GM12878 (cell line): ENCODE measurements at regions not wholly inside any gene's neighbourhood (a gene's known extent, or its start where the extent isn't known, plus 50 kb on each side); places are given as distances from the start of the nearest gene placed in this dataset.

Experiments
- ATAC-seq: fragments of 200-7000 bp; cut with Tn5 transposase; 3 replicates; pipeline ENCODE4 v1.9.1; 2020; ENCODE audit warnings: mild to moderate bottlenecking, moderate library complexity
- BruUV-seq: library from RNA; stranded (reverse); fragments of 400-500 nt; replicated peaks from 2 replicates; lab custom pipeline; 2021; lab: Mats Ljungman, UMichigan
- CTCF ChIA-PET: fragments of 300-600 bp; sonication (Branson Sonifier 250); formaldehyde crosslinking; extraction: SDS; loops from one replicate; lab custom pipeline; 2021; ENCODE audit warnings: inconsistent platforms; lab: Yijun Ruan, JAX
- POLR2A ChIA-PET: fragments of 350-600 bp; formaldehyde crosslinking; extraction: SDS; loops from one replicate; lab custom pipeline; 2021; ENCODE audit warnings: inconsistent platforms; lab: Charles Lee
- RAD21 ChIA-PET: fragments of 300-600 bp; sonication (Branson Sonifier 250); formaldehyde crosslinking; loops from one replicate; lab custom pipeline; 2023; ENCODE audit warnings: antibody characterized with exemption; ENCODE audit not compliant: unreplicated experiment; lab: Charles Lee
- SMC1A ChIA-PET: fragments of 300-600 bp; sonication (Branson Sonifier 250); formaldehyde crosslinking; loops from one replicate; lab custom pipeline; 2023; ENCODE audit not compliant: unreplicated experiment, uncharacterized antibody; lab: Charles Lee
- DNase-seq: peaks from one replicate; pipeline ENCODE4 v3.0.0-alpha.2; 2011; ENCODE audit warnings: low read depth, low spot score
- FAIRE-seq: peaks from 3 replicates; lab custom pipeline; 2011; peaks lifted over from hg19 to GRCh38; lab: Jason Lieb, UNC
- H2AFZ ChIP-seq: 2 replicates; pipeline ENCODE4 v1.6.0; 2011; ENCODE audit warnings: low read depth, low read length, control low read depth; ENCODE audit not compliant: control insufficient read depth
- H3K27ac ChIP-seq: 2 replicates; pipeline ENCODE4 v1.5.1; 2011; ENCODE audit warnings: control low read depth; ENCODE audit not compliant: control insufficient read depth, insufficient read depth
- H3K27me3 ChIP-seq, 2 experiments: replicated peaks in 1 of 2; 2 replicates each; pipeline versions ENCODE4 v1.6.0 to v1.6.1; 2011; ENCODE audit warnings: low read length in 1 of 2; ENCODE audit not compliant: control insufficient read depth in 2 of 2, insufficient read depth in 2 of 2
- H3K36me3 ChIP-seq, 2 experiments: 2 replicates each; pipeline ENCODE4 v1.5.1; 2011; ENCODE audit warnings: low read length in 1 of 2; ENCODE audit not compliant: control insufficient read depth in 2 of 2, insufficient read depth in 2 of 2
- H3K4me1 ChIP-seq: 2 replicates; pipeline ENCODE4 v1.6.1; 2011; ENCODE audit warnings: mild to moderate bottlenecking, low read length, moderate library complexity, mixed read lengths; ENCODE audit not compliant: control insufficient read depth, insufficient read depth
- H3K4me2 ChIP-seq: 2 replicates; pipeline ENCODE4 v1.6.0; 2011; ENCODE audit warnings: control low read depth; ENCODE audit not compliant: control insufficient read depth, insufficient read depth
- H3K4me3 ChIP-seq: fragments of 200-600 bp; sonication (generic); 2 replicates; pipeline ENCODE4 v1.5.1; 2016
- H3K79me2 ChIP-seq: 2 replicates; pipeline ENCODE4 v1.6.0; 2011; ENCODE audit warnings: low read length; ENCODE audit not compliant: control insufficient read depth, insufficient read depth
- H3K9ac ChIP-seq: 2 replicates; pipeline ENCODE4 v1.8.0; 2011; ENCODE audit warnings: low read length, control low read depth, mixed read lengths; ENCODE audit not compliant: control insufficient read depth, insufficient read depth
- H3K9me3 ChIP-seq: replicated peaks from 3 replicates; pipeline ENCODE4 v1.5.1; 2011; ENCODE audit warnings: mild to moderate bottlenecking, low read length; ENCODE audit not compliant: control insufficient read depth, insufficient read depth
- H4K20me1 ChIP-seq: 2 replicates; pipeline ENCODE4 v1.6.0; 2011; ENCODE audit not compliant: control insufficient read depth, insufficient read depth
- BCL11A ChIP-seq: IDR thresholded peaks from 2 replicates; pipeline ENCODE4 v1.6.1; 2011; ENCODE audit warnings: low read depth, low read length
- BHLHE40 ChIP-seq, 2 experiments: fragments of 450-650 bp in 1 of 2; IDR thresholded peaks; 2 replicates each; pipeline ENCODE4 v1.6.1; 2011 to 2017; ENCODE audit warnings: low read depth in 2 of 2, borderline replicate concordance in 1 of 2, improper control_type of control experiment in 1 of 2, low read length in 1 of 2, mild to moderate bottlenecking in 1 of 2
- CEBPB ChIP-seq, 2 experiments: fragments of 150-350 bp in 1 of 2; IDR thresholded peaks; 2 replicates each; pipeline ENCODE4 v1.6.1; 2012 to 2014; ENCODE audit warnings: low read depth in 2 of 2, low read length in 2 of 2, borderline replicate concordance in 1 of 2, inconsistent platforms in 1 of 2
- ESRRA ChIP-seq: IDR thresholded peaks from 2 replicates; pipeline ENCODE4 v1.6.1; 2012; ENCODE audit warnings: mild to moderate bottlenecking, low read length, improper control_type of control experiment
- EZH2 ChIP-seq: IDR thresholded peaks from 2 replicates; pipeline ENCODE4 v1.6.1; 2012; ENCODE audit warnings: low read depth, mild to moderate bottlenecking, control low read depth, inconsistent platforms, low read length, borderline replicate concordance; ENCODE audit not compliant: control insufficient read depth
- FOS ChIP-seq: IDR thresholded peaks from 3 replicates; pipeline ENCODE4 v1.6.1; 2011; ENCODE audit warnings: borderline replicate concordance; ENCODE audit not compliant: insufficient read length; ENCODE audit errors: extremely low read depth
- KDM1A ChIP-seq: fragments of 200-600 bp; sonication (generic); IDR thresholded peaks from 2 replicates; pipeline ENCODE4 v1.6.1; 2016; ENCODE audit warnings: borderline replicate concordance
- LARP7 ChIP-seq: fragments of 450-650 bp; IDR thresholded peaks from 2 replicates; pipeline ENCODE4 v1.6.1; 2017; ENCODE audit warnings: mild to moderate bottlenecking
- MEF2B ChIP-seq: fragments of 450-650 bp; IDR thresholded peaks from 2 replicates; pipeline ENCODE4 v1.6.1; 2018; ENCODE audit warnings: mild to moderate bottlenecking, moderate library complexity; ENCODE audit not compliant: partially characterized antibody, poor library complexity, severe bottlenecking
- MTA3 ChIP-seq: IDR thresholded peaks from 2 replicates; pipeline ENCODE4 v1.6.1; 2012; ENCODE audit warnings: low read length, inconsistent platforms, borderline replicate concordance
- MYB ChIP-seq: fragments of 150-350 bp; IDR thresholded peaks from 2 replicates; pipeline ENCODE4 v1.6.1; 2014; ENCODE audit warnings: mild to moderate bottlenecking, low read depth, low read length, borderline replicate concordance
- NFIC ChIP-seq: IDR thresholded peaks from 2 replicates; pipeline ENCODE4 v1.6.1; 2012; ENCODE audit warnings: low read depth, mild to moderate bottlenecking, inconsistent platforms, low read length, moderate library complexity
- NFXL1 ChIP-seq: fragments of 450-650 bp; IDR thresholded peaks from 2 replicates; pipeline ENCODE4 v1.6.1; 2017; ENCODE audit warnings: antibody characterized with exemption, mild to moderate bottlenecking, borderline replicate concordance
- PML ChIP-seq: IDR thresholded peaks from 2 replicates; pipeline ENCODE4 v1.6.1; 2012; ENCODE audit warnings: low read length, inconsistent platforms
- SMAD5 ChIP-seq: IDR thresholded peaks from 2 replicates; pipeline ENCODE4 v1.6.1; 2016; ENCODE audit warnings: antibody characterized with exemption, low read depth
- SREBF2 ChIP-seq: IDR thresholded peaks from 2 replicates; pipeline ENCODE4 v1.6.1; 2012; ENCODE audit warnings: mild to moderate bottlenecking, low read length
- WGBS: methylation state at CpG from one replicate; pipeline ENCODE4 v1.1.6; 2016; ENCODE audit warnings: low lambda C conversion rate; ENCODE audit not compliant: insufficient replicate concordance, insufficient coverage; ENCODE audit errors: missing lambda C conversion rate; 5-methylcytosine and 5-hydroxymethylcytosine counted together
- in situ Hi-C: fragments of 300-500 bp; cut with MboI; formaldehyde crosslinking; loops from 9 replicates; pipeline ENCODE4 v1.14.3; 2018; ENCODE audit warnings: mixed read lengths
- intact Hi-C: fragments of 100-400 bp; cut with micrococcal nuclease; formaldehyde crosslinking; loops from one replicate; pipeline ENCODE4 v1.14.2; 2022; ENCODE audit not compliant: unreplicated experiment
- TF ChIP-seq, protein P1 (sequence below): fragments of 450-650 bp; formaldehyde crosslinking; IDR thresholded peaks from 2 replicates; pipeline ENCODE4 v1.4.0; 2020; ENCODE audit warnings: mild to moderate bottlenecking, moderate library complexity
- TF ChIP-seq, protein P2 (sequence below): IDR thresholded peaks from 2 replicates; pipeline ENCODE4 v1.6.1; 2012; ENCODE audit warnings: low read depth, low read length, improper control_type of control experiment
- TF ChIP-seq, protein P3 (sequence below): IDR thresholded peaks from 2 replicates; pipeline ENCODE4 v1.6.1; 2012; ENCODE audit warnings: low read depth, low read length, improper control_type of control experiment

DNA sequence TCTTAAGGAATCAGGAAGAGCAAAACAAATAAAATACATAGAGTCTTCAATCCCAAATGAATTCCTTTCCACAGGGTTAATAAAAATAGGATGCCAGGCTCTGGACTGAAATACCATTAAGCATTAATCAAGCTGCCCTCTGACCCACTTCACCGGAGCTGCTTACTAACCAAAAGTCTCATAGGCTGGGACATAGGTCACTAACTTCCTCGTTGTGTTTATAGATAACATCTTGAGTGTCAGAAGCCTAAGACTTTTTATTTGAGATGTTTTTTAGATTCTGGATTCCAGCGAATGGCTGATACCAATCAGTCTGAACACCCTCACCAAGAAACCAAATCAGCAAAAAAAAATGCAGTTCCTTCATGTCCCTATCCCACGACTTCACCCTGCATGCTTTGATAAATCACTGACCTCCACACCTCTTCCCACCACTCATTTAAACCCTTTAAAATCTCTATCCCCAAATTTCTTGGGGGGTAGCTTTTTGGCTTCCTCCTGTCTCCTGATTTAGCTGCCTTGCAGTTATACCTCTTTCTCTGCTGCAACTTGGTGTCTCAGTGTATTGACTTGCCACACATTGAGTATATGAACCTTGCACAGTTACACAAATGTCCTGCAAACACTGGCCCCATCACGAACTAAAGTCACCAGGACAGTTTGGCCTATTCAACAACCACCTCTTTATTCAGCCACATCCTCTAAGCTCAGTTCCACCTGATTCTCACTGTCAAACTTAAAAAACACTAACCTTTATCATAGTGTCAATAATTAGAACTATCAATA is 399.3 kb downstream of the METTL4 start:
- no peak for ATAC-seq
- H2AFZ ChIP-seq = no peak overlapping the region
- intact Hi-C loops = no loop called here
- no TSS peak for BruUV-seq
- DNase-seq = no peak
- H3K27me3 ChIP-seq = no peaks in the 10 kb centered on the region
- H3K9me3 ChIP-seq = no peaks in the 10 kb centered on the region
- H3K4me1 ChIP-seq = no peaks in the 10 kb centered on the region
- ChIA-PET SMC1A (interaction anchor here (0.7 kb wide), 1 partner anchor 11 kb away, joined by 3 read pairs; no protein-coding TSS in a partner anchor), POLR2A (no interaction called here), CTCF (no interaction called here), RAD21 (no interaction called here)
- H3K27ac ChIP-seq = no peak overlapping the region
- H3K4me2 ChIP-seq = no peak overlapping the region
- no peaks in the 10 kb centered on the region for H3K36me3 ChIP-seq
- no peaks in the 10 kb centered on the region for H3K79me2 ChIP-seq
- in situ Hi-C loops = no loop called here
- no peak for FAIRE-seq
- WGBS = 2% methylated on average over 5 of the region's 5 CpGs
- TF ChIP-seq SREBF2 (no peak), ESRRA (no peak), KDM1A (no peak), NFIC (no peak), BCL11A (no peak), BHLHE40 (IDR thresholded peaks at IDR 0.05; ENCODE audit: borderline replicate concordance in 1 of 2, low read depth in 2 of 2, low read length in 1 of 2) (no peak), EZH2 (no peak), MTA3 (no peak), CEBPB (IDR thresholded peaks at IDR 0.05; ENCODE audit: borderline replicate concordance in 1 of 2, low read depth in 2 of 2, low read length in 2 of 2) (no peak), SMAD5 (no peak), NFXL1 (no peak), LARP7 (no peak), PML (no peak), MEF2B (no peak), MYB (no peak), FOS (no peak)
- TF ChIP-seq, protein P1, sequence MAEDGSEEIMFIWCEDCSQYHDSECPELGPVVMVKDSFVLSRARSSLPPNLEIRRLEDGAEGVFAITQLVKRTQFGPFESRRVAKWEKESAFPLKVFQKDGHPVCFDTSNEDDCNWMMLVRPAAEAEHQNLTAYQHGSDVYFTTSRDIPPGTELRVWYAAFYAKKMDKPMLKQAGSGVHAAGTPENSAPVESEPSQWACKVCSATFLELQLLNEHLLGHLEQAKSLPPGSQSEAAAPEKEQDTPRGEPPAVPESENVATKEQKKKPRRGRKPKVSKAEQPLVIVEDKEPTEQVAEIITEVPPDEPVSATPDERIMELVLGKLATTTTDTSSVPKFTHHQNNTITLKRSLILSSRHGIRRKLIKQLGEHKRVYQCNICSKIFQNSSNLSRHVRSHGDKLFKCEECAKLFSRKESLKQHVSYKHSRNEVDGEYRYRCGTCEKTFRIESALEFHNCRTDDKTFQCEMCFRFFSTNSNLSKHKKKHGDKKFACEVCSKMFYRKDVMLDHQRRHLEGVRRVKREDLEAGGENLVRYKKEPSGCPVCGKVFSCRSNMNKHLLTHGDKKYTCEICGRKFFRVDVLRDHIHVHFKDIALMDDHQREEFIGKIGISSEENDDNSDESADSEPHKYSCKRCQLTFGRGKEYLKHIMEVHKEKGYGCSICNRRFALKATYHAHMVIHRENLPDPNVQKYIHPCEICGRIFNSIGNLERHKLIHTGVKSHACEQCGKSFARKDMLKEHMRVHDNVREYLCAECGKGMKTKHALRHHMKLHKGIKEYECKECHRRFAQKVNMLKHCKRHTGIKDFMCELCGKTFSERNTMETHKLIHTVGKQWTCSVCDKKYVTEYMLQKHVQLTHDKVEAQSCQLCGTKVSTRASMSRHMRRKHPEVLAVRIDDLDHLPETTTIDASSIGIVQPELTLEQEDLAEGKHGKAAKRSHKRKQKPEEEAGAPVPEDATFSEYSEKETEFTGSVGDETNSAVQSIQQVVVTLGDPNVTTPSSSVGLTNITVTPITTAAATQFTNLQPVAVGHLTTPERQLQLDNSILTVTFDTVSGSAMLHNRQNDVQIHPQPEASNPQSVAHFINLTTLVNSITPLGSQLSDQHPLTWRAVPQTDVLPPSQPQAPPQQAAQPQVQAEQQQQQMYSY (CRISPR knock-in tag) = no peak
- TF ChIP-seq, protein P2, sequence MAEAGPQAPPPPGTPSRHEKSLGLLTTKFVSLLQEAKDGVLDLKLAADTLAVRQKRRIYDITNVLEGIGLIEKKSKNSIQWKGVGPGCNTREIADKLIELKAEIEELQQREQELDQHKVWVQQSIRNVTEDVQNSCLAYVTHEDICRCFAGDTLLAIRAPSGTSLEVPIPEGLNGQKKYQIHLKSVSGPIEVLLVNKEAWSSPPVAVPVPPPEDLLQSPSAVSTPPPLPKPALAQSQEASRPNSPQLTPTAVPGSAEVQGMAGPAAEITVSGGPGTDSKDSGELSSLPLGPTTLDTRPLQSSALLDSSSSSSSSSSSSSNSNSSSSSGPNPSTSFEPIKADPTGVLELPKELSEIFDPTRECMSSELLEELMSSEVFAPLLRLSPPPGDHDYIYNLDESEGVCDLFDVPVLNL = no peak
- TF ChIP-seq, protein P3, sequence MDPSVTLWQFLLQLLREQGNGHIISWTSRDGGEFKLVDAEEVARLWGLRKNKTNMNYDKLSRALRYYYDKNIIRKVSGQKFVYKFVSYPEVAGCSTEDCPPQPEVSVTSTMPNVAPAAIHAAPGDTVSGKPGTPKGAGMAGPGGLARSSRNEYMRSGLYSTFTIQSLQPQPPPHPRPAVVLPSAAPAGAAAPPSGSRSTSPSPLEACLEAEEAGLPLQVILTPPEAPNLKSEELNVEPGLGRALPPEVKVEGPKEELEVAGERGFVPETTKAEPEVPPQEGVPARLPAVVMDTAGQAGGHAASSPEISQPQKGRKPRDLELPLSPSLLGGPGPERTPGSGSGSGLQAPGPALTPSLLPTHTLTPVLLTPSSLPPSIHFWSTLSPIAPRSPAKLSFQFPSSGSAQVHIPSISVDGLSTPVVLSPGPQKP = no peak
- TF ChIP-seq, all 136 proteins: peak for 0
- H4K20me1 ChIP-seq = no peaks in the 10 kb centered on the region
- no peak overlapping the region for H3K4me3 ChIP-seq
- no peak overlapping the region for H3K9ac ChIP-seq
